A673 (cell line): ENCODE measurements at regions not wholly inside any gene's neighbourhood (a gene's known extent, or its start where the extent isn't known, plus 50 kb on each side); places are given as distances from the start of the nearest gene placed in this dataset.

Experiments
- BruUV-seq: library from RNA; stranded (reverse); fragments of 400-500 nt; replicated peaks from 2 replicates; lab custom pipeline; 2021; lab: Mats Ljungman, UMichigan
- CTCF ChIA-PET: fragments of 300-600 bp; sonication (Branson Sonifier 250); formaldehyde crosslinking; loops from one replicate; lab custom pipeline; 2022; ENCODE audit warnings: antibody characterized with exemption; lab: Charles Lee
- POLR2A ChIA-PET: fragments of 300-600 bp; sonication (Branson Sonifier 250); formaldehyde crosslinking; loops from one replicate; lab custom pipeline; 2022; ENCODE audit warnings: antibody characterized with exemption; ENCODE audit not compliant: low non-redundant PET; lab: Charles Lee
- DNase-seq: peaks from one replicate; pipeline ENCODE4 v3.0.0-alpha.2; 2015; ENCODE audit warnings: low spot score
- H3K27ac ChIP-seq: fragments of 200-600 bp; sonication (generic); 2 replicates; pipeline ENCODE4 v1.5.1; 2016; ENCODE audit warnings: mixed run types, low read depth, mild to moderate bottlenecking, mixed read lengths, antibody characterized with exemption, low read length; ENCODE audit not compliant: poor library complexity, severe bottlenecking
- H3K27me3 ChIP-seq: fragments of 200-600 bp; sonication (generic); replicated peaks from 2 replicates; pipeline ENCODE4 v1.6.1; 2017; ENCODE audit warnings: mixed run types, low read depth, mild to moderate bottlenecking, mixed read lengths, antibody characterized with exemption, low read length; ENCODE audit not compliant: insufficient read depth, poor library complexity
- H3K36me3 ChIP-seq: fragments of 200-600 bp; sonication (generic); 2 replicates; pipeline ENCODE4 v1.6.1; 2016; ENCODE audit warnings: mixed run types, mild to moderate bottlenecking, mixed read lengths, antibody characterized with exemption, low read length; ENCODE audit not compliant: insufficient read depth, poor library complexity, severe bottlenecking
- H3K4me1 ChIP-seq: fragments of 200-600 bp; sonication (generic); 2 replicates; pipeline ENCODE4 v1.6.1; 2017; ENCODE audit warnings: mixed run types, mild to moderate bottlenecking, mixed read lengths, antibody characterized with exemption, low read length; ENCODE audit not compliant: insufficient read depth, poor library complexity, severe bottlenecking
- H3K4me3 ChIP-seq: fragments of 200-600 bp; sonication (generic); 2 replicates; pipeline ENCODE4 v1.5.1; 2016; ENCODE audit warnings: low read depth, mixed run types, mild to moderate bottlenecking, mixed read lengths, low read length; ENCODE audit not compliant: poor library complexity, severe bottlenecking
- H3K9me3 ChIP-seq: fragments of 200-600 bp; sonication (generic); 2 replicates; pipeline ENCODE4 v1.6.1; 2016; ENCODE audit warnings: mixed run types, low read depth, mild to moderate bottlenecking, mixed read lengths, antibody characterized with exemption, low read length; ENCODE audit not compliant: poor library complexity, severe bottlenecking
- EZH2 ChIP-seq: fragments of 200-600 bp; sonication (generic); IDR thresholded peaks from 2 replicates; pipeline ENCODE4 v1.6.1; 2017; ENCODE audit warnings: borderline replicate concordance, low read depth, mild to moderate bottlenecking, mixed read lengths, antibody characterized with exemption, low read length; ENCODE audit not compliant: poor library complexity, severe bottlenecking
- intact Hi-C: fragments of 100-400 bp; cut with micrococcal nuclease; formaldehyde crosslinking; loops from one replicate; pipeline ENCODE4 v1.10.0; 2022; ENCODE audit not compliant: unreplicated experiment
- TF ChIP-seq, protein P1 (sequence below): fragments of 300-800, 200-600 bp; sonication (generic); conservative IDR thresholded peaks from 2 replicates; pipeline ENCODE4 v1.5.1; 2017; ENCODE audit warnings: low read depth, mild to moderate bottlenecking, antibody characterized with exemption, low read length, moderate library complexity, mixed read lengths

DNA sequence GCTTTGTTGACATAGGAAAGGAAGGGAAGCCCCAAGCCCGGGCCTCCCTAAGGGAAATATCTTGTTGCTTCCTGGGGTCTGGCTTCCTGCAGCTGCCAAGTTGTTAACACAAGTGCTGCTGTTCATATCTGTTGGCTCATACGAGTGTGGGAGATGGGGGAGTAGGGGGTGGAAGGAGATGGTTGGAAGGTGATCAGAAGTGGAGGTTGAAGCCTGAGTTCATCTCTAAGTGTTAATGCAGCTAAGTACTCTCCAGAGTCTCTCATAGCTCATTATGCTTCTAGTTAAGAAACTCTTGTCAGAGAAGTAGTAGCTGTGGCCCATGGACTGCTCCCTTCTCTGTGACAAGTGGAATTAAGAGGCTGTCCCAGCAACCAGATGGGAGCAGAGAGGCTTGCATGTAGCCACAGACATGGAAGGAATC is 319.2 kb upstream of the SPAG17 start:
- ChIA-PET POLR2A (interaction anchor here (0.6 kb wide), 1 partner anchor 62 kb away, joined by 3 read pairs; no protein-coding TSS in a partner anchor), CTCF (no interaction called here)
- Histone ChIP-seq H3K36me3 (no peaks in the 10 kb centered on the region), H3K9me3 (no peaks in the 10 kb centered on the region), H3K27ac (no peak overlapping the region), H3K27me3 (no peaks in the 10 kb centered on the region), H3K4me3 (no peak overlapping the region), H3K4me1 (peaks cover 8% of the 10 kb centered on the region)
- intact Hi-C loops, result no loop called here
- BruUV-seq, result no TSS peak
- no peak for TF ChIP-seq EZH2
- TF ChIP-seq, protein P1, sequence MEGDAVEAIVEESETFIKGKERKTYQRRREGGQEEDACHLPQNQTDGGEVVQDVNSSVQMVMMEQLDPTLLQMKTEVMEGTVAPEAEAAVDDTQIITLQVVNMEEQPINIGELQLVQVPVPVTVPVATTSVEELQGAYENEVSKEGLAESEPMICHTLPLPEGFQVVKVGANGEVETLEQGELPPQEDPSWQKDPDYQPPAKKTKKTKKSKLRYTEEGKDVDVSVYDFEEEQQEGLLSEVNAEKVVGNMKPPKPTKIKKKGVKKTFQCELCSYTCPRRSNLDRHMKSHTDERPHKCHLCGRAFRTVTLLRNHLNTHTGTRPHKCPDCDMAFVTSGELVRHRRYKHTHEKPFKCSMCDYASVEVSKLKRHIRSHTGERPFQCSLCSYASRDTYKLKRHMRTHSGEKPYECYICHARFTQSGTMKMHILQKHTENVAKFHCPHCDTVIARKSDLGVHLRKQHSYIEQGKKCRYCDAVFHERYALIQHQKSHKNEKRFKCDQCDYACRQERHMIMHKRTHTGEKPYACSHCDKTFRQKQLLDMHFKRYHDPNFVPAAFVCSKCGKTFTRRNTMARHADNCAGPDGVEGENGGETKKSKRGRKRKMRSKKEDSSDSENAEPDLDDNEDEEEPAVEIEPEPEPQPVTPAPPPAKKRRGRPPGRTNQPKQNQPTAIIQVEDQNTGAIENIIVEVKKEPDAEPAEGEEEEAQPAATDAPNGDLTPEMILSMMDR, result no peak
- DNase-seq, result peak; percentile 43

DNA sequence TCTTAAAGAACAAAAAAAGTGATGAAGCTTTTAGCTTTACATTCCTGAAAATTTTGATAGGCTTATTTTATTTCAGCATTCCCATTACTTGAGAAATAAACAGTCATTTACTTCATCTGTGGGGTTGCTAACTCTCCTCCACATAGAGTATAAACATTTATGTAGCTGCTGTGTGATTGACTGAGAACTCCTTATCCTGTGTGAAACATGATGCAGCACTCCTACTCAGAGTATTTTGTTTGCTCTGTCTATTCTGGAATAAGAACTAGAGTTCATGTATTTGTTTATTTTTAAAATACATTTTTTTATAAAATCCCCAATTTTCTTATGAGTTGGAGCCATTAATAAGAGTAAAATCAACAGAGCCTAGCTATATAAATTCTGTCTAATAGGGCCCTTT is 318.7 kb upstream of the SPAG17 start:
- H3K9me3 ChIP-seq, result no peaks in the 10 kb centered on the region
- no peaks in the 10 kb centered on the region for H3K36me3 ChIP-seq
- no peak for DNase-seq
- POLR2A ChIA-PET, result interaction anchor here (0.6 kb wide), 1 partner anchor 62 kb away, joined by 3 read pairs; no protein-coding TSS in a partner anchor
- BruUV-seq, result no TSS peak
- no peak overlapping the region for H3K4me3 ChIP-seq
- peaks cover 8% of the 10 kb centered on the region for H3K4me1 ChIP-seq
- intact Hi-C loops, result no loop called here
- CTCF ChIA-PET, result no interaction called here
- no peak for TF ChIP-seq EZH2
- TF ChIP-seq, protein P1, result no peak
- no peak overlapping the region for H3K27ac ChIP-seq
- no peaks in the 10 kb centered on the region for H3K27me3 ChIP-seq

DNA sequence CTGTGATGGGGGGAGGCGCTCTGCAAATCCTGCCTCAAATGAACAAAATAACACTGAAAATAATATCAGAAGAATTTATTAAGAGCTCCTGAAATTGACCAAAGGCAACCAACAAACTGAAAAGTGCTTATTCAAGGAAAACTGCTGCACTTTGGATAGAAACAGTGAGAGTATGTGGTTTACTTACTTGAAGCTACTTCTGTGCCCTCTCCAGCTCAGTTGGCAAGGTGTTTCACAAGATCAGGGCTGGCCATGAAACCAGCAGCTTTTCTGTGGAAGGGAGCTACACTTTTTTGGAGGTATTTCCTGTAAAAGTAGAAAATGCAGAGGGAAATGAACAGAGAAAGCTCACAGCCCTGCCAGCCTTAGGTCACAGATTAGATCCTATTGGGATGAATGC is 310.0 kb upstream of the SPAG17 start:
- ChIA-PET POLR2A (no interaction called here), CTCF (no interaction called here)
- H3K27me3 ChIP-seq, result no peaks in the 10 kb centered on the region
- intact Hi-C loops, result no loop called here
- BruUV-seq, result no TSS peak
- no peak for DNase-seq
- no peak overlapping the region for H3K27ac ChIP-seq
- no peak for TF ChIP-seq EZH2
- TF ChIP-seq, protein P1, result no peak
- no peaks in the 10 kb centered on the region for H3K4me1 ChIP-seq
- H3K36me3 ChIP-seq, result no peaks in the 10 kb centered on the region
- no peak overlapping the region for H3K4me3 ChIP-seq
- H3K9me3 ChIP-seq, result no peaks in the 10 kb centered on the region
